IMR-90 (cell line): ENCODE measurements at regions not wholly inside any gene's neighbourhood (a gene's known extent, or its start where the extent isn't known, plus 50 kb on each side); places are given as distances from the start of the nearest gene placed in this dataset.

Experiments used
- ATAC-seq: fragments of 200-7000 bp; cut with Tn5 transposase; 2 replicates; pipeline ENCODE4 v1.9.1; 2020; ENCODE audit warnings: low read depth, mild to moderate bottlenecking, moderate library complexity
- BruUV-seq: library from RNA; stranded (reverse); fragments of 400-500 nt; replicated peaks from 2 replicates; lab custom pipeline; 2021; lab: Mats Ljungman, UMichigan
- CTCF ChIA-PET: fragments of 300-600 bp; formaldehyde crosslinking; extraction: SDS; loops from one replicate; lab custom pipeline; 2021; ENCODE audit warnings: antibody characterized with exemption; lab: Yijun Ruan, JAX
- POLR2A ChIA-PET: fragments of 300-600 bp; sonication (Branson Sonifier 250); formaldehyde crosslinking; loops from one replicate; lab custom pipeline; 2022; ENCODE audit warnings: antibody characterized with exemption; ENCODE audit not compliant: unreplicated experiment; lab: Charles Lee
- DNase-seq: peaks from one replicate; pipeline ENCODE4 v3.0.0; 2013
- H2AFZ ChIP-seq: replicated peaks from 2 replicates; pipeline ENCODE3; 2013; ENCODE audit warnings: low read length, mild to moderate bottlenecking; ENCODE audit not compliant: poor library complexity
- H2AK5ac ChIP-seq: 2 replicates; pipeline ENCODE4 v1.6.1; 2013; ENCODE audit warnings: low read depth, low read length, inconsistent platforms
- H2AK9ac ChIP-seq: replicated peaks from 2 replicates; pipeline ENCODE3; 2013; ENCODE audit warnings: mild to moderate bottlenecking, low read depth, low read length, moderate library complexity; ENCODE audit not compliant: poor library complexity
- H2BK120ac ChIP-seq: 2 replicates; pipeline ENCODE4 v1.6.1; 2013; ENCODE audit warnings: low read depth, low read length, inconsistent platforms
- H2BK15ac ChIP-seq: 3 replicates; pipeline ENCODE4 v1.6.1; 2013; ENCODE audit warnings: low read depth, low read length, inconsistent platforms
- H2BK20ac ChIP-seq: 2 replicates; pipeline ENCODE4 v1.6.1; 2013; ENCODE audit warnings: low read depth, mild to moderate bottlenecking, inconsistent platforms, low read length, moderate library complexity
- H2BK5ac ChIP-seq: 2 replicates; pipeline ENCODE4 v1.6.1; 2013; ENCODE audit warnings: mild to moderate bottlenecking, low read depth, low read length, inconsistent platforms; ENCODE audit not compliant: poor library complexity, severe bottlenecking
- H3K14ac ChIP-seq: replicated peaks from 2 replicates; pipeline ENCODE4 v1.6.1; 2013; ENCODE audit warnings: low read depth, low read length, inconsistent platforms
- H3K18ac ChIP-seq: 2 replicates; pipeline ENCODE4 v1.6.1; 2013; ENCODE audit warnings: low read depth, low read length, control low read depth
- H3K23ac ChIP-seq: 2 replicates; pipeline ENCODE4 v1.6.1; 2013; ENCODE audit warnings: low read depth, low read length, inconsistent platforms
- H3K27ac ChIP-seq: 2 replicates; pipeline ENCODE4 v1.5.1; 2013; ENCODE audit warnings: mild to moderate bottlenecking, control low read depth, low read length; ENCODE audit not compliant: insufficient read depth
- H3K27me3 ChIP-seq: 2 replicates; pipeline ENCODE4 v1.6.1; 2013; ENCODE audit warnings: low read length; ENCODE audit not compliant: control insufficient read depth, insufficient read depth
- H3K36me3 ChIP-seq: 2 replicates; pipeline ENCODE4 v1.6.1; 2013; ENCODE audit warnings: low read length, mixed read lengths; ENCODE audit not compliant: control insufficient read depth, insufficient read depth
- H3K4ac ChIP-seq: 2 replicates; pipeline ENCODE4 v1.6.1; 2013; ENCODE audit warnings: low read depth, low read length, inconsistent platforms
- H3K4me1 ChIP-seq: 2 replicates; pipeline ENCODE4 v1.6.1; 2013; ENCODE audit warnings: low read length, mixed read lengths; ENCODE audit not compliant: control insufficient read depth, insufficient read depth
- H3K4me2 ChIP-seq: 2 replicates; pipeline ENCODE4 v1.6.1; 2013; ENCODE audit warnings: low read depth, mild to moderate bottlenecking, control low read depth, low read length, moderate library complexity
- H3K4me3 ChIP-seq: 2 replicates; pipeline ENCODE4 v1.5.1; 2013; ENCODE audit warnings: low read depth, mild to moderate bottlenecking, control low read depth, low read length, moderate library complexity; ENCODE audit not compliant: insufficient read depth
- H3K56ac ChIP-seq: 2 replicates; pipeline ENCODE4 v1.6.1; 2013; ENCODE audit warnings: low read length, inconsistent platforms; ENCODE audit not compliant: insufficient read depth; ENCODE audit errors: extremely low read depth
- H3K79me1 ChIP-seq, 2 experiments: 2 replicates each; pipeline ENCODE4 v1.6.1; 2013; ENCODE audit warnings: low read length in 2 of 2, inconsistent platforms in 1 of 2, low read depth in 1 of 2
- H3K9ac ChIP-seq: 2 replicates; pipeline ENCODE4 v1.6.1; 2013; ENCODE audit warnings: low read depth, low read length, control low read depth
- H3K9me1 ChIP-seq: 2 replicates; pipeline ENCODE4 v1.6.1; 2013; ENCODE audit warnings: low read length, inconsistent platforms; ENCODE audit not compliant: insufficient read depth
- H3K9me3 ChIP-seq: 2 replicates; pipeline ENCODE4 v1.6.1; 2013; ENCODE audit warnings: low read length; ENCODE audit not compliant: control insufficient read depth, insufficient read depth
- H4K20me1 ChIP-seq: 2 replicates; pipeline ENCODE4 v1.6.1; 2013; ENCODE audit warnings: low read length, inconsistent platforms; ENCODE audit not compliant: insufficient read depth
- H4K5ac ChIP-seq: 2 replicates; pipeline ENCODE4 v1.6.1; 2013; ENCODE audit warnings: mild to moderate bottlenecking, low read depth, low read length, control low read depth
- H4K8ac ChIP-seq, 2 experiments: 2 replicates each; pipeline ENCODE4 v1.6.1; 2013; ENCODE audit warnings: low read depth in 2 of 2, low read length in 2 of 2, control low read depth in 1 of 2, inconsistent platforms in 1 of 2
- H4K91ac ChIP-seq: 2 replicates; pipeline ENCODE4 v1.6.1; 2013; ENCODE audit warnings: low read depth, low read length, inconsistent platforms; ENCODE audit not compliant: insufficient read depth
- BHLHE40 ChIP-seq: fragments of 150-350 bp; IDR thresholded peaks from 2 replicates; pipeline ENCODE4 v1.6.1; 2016; ENCODE audit warnings: mild to moderate bottlenecking, low read depth, low read length
- CTCF ChIP-seq: conservative IDR thresholded peaks from 2 replicates; pipeline ENCODE4 v1.5.1; 2012; ENCODE audit warnings: mild to moderate bottlenecking, low read depth, low read length, improper control_type of control experiment
- MAFK ChIP-seq: IDR thresholded peaks from 2 replicates; pipeline ENCODE4 v1.6.1; 2012; ENCODE audit warnings: low read depth, low read length, improper control_type of control experiment
- MAZ ChIP-seq: IDR thresholded peaks from 2 replicates; pipeline ENCODE4 v1.6.1; 2012; ENCODE audit warnings: low read depth, mild to moderate bottlenecking, low read length, improper control_type of control experiment, moderate library complexity, borderline replicate concordance
- MXI1 ChIP-seq: IDR thresholded peaks from 2 replicates; pipeline ENCODE4 v1.6.1; 2012; ENCODE audit warnings: low read depth, mild to moderate bottlenecking, low read length, moderate library complexity, borderline replicate concordance
- RAD21 ChIP-seq: IDR thresholded peaks from 2 replicates; pipeline ENCODE4 v1.6.1; 2012; ENCODE audit warnings: low read length, improper control_type of control experiment
- WGBS, 2 experiments: methylation state at CpG; one replicate each; pipeline versions ENCODE4 v1.1.5 to v1.1.7; 2013; ENCODE audit warnings: missing lambda C conversion rate in 2 of 2; ENCODE audit not compliant: insufficient read length in 1 of 2; ENCODE audit errors: extremely low coverage in 2 of 2; 5-methylcytosine and 5-hydroxymethylcytosine counted together
- dilution Hi-C: fragments of 300-500 bp; cut with HindIII; formaldehyde crosslinking; loops from one replicate; pipeline ENCODE4 v1.14.3; 2018; ENCODE audit warnings: low sequenced_read_pairs; ENCODE audit not compliant: unreplicated experiment
- in situ Hi-C: fragments of 300-500 bp; cut with MboI; formaldehyde crosslinking; loops from 3 replicates; pipeline ENCODE4 v1.14.3; 2019; ENCODE audit warnings: low sequenced_read_pairs, inconsistent platforms, mixed read lengths
- intact Hi-C: fragments of 100-400 bp; cut with micrococcal nuclease; formaldehyde crosslinking; loops from 2 replicates; pipeline ENCODE4 v1.10.0; 2022

- dilution Hi-C loops = no loop called here
- POLR2A ChIA-PET = no interaction called here
Measured at GRCh38 chr2:204268971-204269370, 276.3 kb upstream of the PARD3B start.

More at GRCh38 chr2:204268971-204269370, 276.3 kb upstream of the PARD3B start:
- Histone ChIP-seq H4K20me1 (no peaks in the 10 kb centered on the region), H2BK20ac (no peak overlapping the region), H3K4me1 (no peaks in the 10 kb centered on the region), H3K23ac (no peak overlapping the region), H4K8ac (no peak overlapping the region), H2AK9ac (no peak overlapping the region), H2AFZ (no peak overlapping the region), H2BK120ac (no peak overlapping the region), H3K9me1 (no peaks in the 10 kb centered on the region), H3K4me2 (no peak overlapping the region), H3K14ac (no peak overlapping the region), H3K9ac (no peak overlapping the region), H3K27ac (no peak overlapping the region), H3K18ac (no peak overlapping the region), H3K79me1 (no peaks in the 10 kb centered on the region), H4K91ac (no peak overlapping the region), H3K56ac (no peak overlapping the region), H3K4me3 (no peak overlapping the region), H2AK5ac (no peak overlapping the region), H3K4ac (no peak overlapping the region), H3K36me3 (no peaks in the 10 kb centered on the region), H3K9me3 (no peaks in the 10 kb centered on the region), H2BK15ac (no peak overlapping the region), H3K27me3 (peaks cover 8% of the 10 kb centered on the region), H2BK5ac (no peak overlapping the region), H4K5ac (no peak overlapping the region)
- no peak for TF ChIP-seq RAD21
- no peak for TF ChIP-seq MAZ
- no peak for TF ChIP-seq BHLHE40
- no peak for TF ChIP-seq MXI1
- no peak for TF ChIP-seq MAFK
- no peak for TF ChIP-seq CTCF
- 81% methylated on average over 2 of the region's 3 CpGs; no CpG with 5 or more reads in 1 of the 2 experiments for WGBS, 2 experiments
- intact Hi-C loops = loop anchor here (10.0 kb wide), 1 partner anchor 1496 kb away; no protein-coding TSS in a partner anchor
- DNase-seq (no peak), ATAC-seq (no peak)
- in situ Hi-C loops = loop anchor here (10.0 to 25.0 kb wide), 2 partner anchors 1406 to 1643 kb away; no protein-coding TSS in a partner anchor
- no TSS peak for BruUV-seq
- CTCF ChIA-PET = no interaction called here
